Hepatocyte (in vitro differentiated cells): ENCODE measurements at regions not wholly inside any gene's neighbourhood (a gene's known extent, or its start where the extent isn't known, plus 50 kb on each side); places are given as distances from the start of the nearest gene placed in this dataset.

Experiments used
- EZH2 ChIP-seq: fragments of 200-600 bp; sonication (generic); IDR thresholded peaks from 2 replicates; pipeline ENCODE4 v1.6.1; 2016; ENCODE audit warnings: antibody characterized with exemption, mild to moderate bottlenecking, borderline replicate concordance
- TF ChIP-seq, protein P1 (sequence below): fragments of 200-600 bp; sonication (generic); IDR thresholded peaks from 2 replicates; pipeline ENCODE4 v1.5.1; 2016; ENCODE audit warnings: antibody characterized with exemption, mild to moderate bottlenecking; ENCODE audit not compliant: poor library complexity

DNA sequence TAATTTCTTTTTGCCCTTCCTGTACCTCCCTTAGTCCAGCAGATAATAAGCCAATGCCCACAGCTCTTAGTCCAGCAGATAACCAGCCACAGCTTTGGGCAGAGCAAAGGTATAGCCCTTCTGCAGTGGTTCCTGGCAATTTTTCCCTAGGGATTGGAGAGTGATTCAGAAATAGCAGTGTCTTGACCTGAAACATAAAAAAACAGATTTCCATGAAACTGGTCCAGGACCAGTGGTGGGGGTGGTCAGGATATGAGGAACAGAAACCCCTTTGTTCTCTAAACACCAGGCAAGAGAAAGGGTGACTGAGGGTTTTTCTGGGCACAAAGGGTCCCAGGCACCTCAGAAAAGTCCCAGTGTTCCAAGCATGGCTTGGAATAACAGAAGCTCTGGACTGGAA is 103.4 kb downstream of the ARRDC4 start:
- TF ChIP-seq, protein P1, sequence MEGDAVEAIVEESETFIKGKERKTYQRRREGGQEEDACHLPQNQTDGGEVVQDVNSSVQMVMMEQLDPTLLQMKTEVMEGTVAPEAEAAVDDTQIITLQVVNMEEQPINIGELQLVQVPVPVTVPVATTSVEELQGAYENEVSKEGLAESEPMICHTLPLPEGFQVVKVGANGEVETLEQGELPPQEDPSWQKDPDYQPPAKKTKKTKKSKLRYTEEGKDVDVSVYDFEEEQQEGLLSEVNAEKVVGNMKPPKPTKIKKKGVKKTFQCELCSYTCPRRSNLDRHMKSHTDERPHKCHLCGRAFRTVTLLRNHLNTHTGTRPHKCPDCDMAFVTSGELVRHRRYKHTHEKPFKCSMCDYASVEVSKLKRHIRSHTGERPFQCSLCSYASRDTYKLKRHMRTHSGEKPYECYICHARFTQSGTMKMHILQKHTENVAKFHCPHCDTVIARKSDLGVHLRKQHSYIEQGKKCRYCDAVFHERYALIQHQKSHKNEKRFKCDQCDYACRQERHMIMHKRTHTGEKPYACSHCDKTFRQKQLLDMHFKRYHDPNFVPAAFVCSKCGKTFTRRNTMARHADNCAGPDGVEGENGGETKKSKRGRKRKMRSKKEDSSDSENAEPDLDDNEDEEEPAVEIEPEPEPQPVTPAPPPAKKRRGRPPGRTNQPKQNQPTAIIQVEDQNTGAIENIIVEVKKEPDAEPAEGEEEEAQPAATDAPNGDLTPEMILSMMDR, result no peak
- TF ChIP-seq EZH2, result no peak
